Heart left ventricle (tissue), 16 donors: ENCODE measurements at regions not wholly inside any gene's neighbourhood (a gene's known extent, or its start where the extent isn't known, plus 50 kb on each side); places are given as distances from the start of the nearest gene placed in this dataset.

ENCODE experiments used
- ATAC-seq, 4 donors: fragments of 200-7000 bp; cut with Tn5 transposase; one replicate each; pipeline ENCODE4 v1.9.1; 2020 to 2022; ENCODE audit warnings: moderate library complexity in 4 of 4, mild to moderate bottlenecking in 3 of 4, moderate number of reproducible peaks in 1 of 4
- DNase-seq, 5 donors: peaks; one replicate each; pipeline ENCODE4 v3.0.0-alpha.2; 2020
- H3K27ac ChIP-seq, 12 donors: fragments of 200-600 bp; sonication (generic) in 4 of 12; one replicate each; pipeline versions ENCODE4 v1.5.0 to v1.8.0; 2016 to 2022; ENCODE audit warnings: mild to moderate bottlenecking in 2 of 12
- H3K27me3 ChIP-seq, 9 donors: fragments of 200-600 bp; sonication (generic) in 2 of 9; one replicate each; pipeline versions ENCODE4 v1.5.1 to v1.8.0; 2016 to 2022; ENCODE audit warnings: mild to moderate bottlenecking in 3 of 9
- H3K36me3 ChIP-seq, 9 donors: fragments of 200-600 bp; sonication (generic) in 2 of 9; one replicate each; pipeline versions ENCODE4 v1.5.0 to v1.8.0; 2018 to 2022; ENCODE audit warnings: mild to moderate bottlenecking in 2 of 9
- H3K4me1 ChIP-seq, 12 donors: fragments of 200-600 bp; sonication (generic) in 4 of 12; one replicate each; pipeline versions ENCODE4 v1.5.0 to v1.8.0; 2016 to 2022; ENCODE audit warnings: mild to moderate bottlenecking in 3 of 12
- H3K4me3 ChIP-seq, 12 donors: fragments of 200-600 bp; sonication (generic) in 4 of 12; one replicate each; pipeline versions ENCODE4 v1.5.0 to v1.8.0; 2017 to 2022; ENCODE audit warnings: mild to moderate bottlenecking in 9 of 12, moderate library complexity in 4 of 12
- H3K9me3 ChIP-seq, 12 donors: fragments of 200-600 bp; sonication (generic) in 4 of 12; one replicate each; pipeline versions ENCODE4 v1.5.0 to v1.8.0; 2016 to 2022; ENCODE audit warnings: mild to moderate bottlenecking in 1 of 12
- CTCF ChIP-seq, 12 donors: fragments of 200-600 bp; sonication (generic) in 4 of 12; IDR thresholded peaks; one replicate each; pipeline versions ENCODE4 v1.5.0 to v1.8.0; 2018 to 2022; ENCODE audit warnings: antibody characterized with exemption in 12 of 12, mild to moderate bottlenecking in 5 of 12
- POLR2A ChIP-seq, 2 donors: fragments of 450-650 bp; IDR thresholded peaks; one replicate each; pipeline ENCODE4 v1.6.1; 2017; ENCODE audit warnings: antibody characterized with exemption in 2 of 2, mild to moderate bottlenecking in 2 of 2, moderate library complexity in 2 of 2
- WGBS, 4 donors: extraction: QIAGEN DNeasy Blood & Tissue Kit in 2 of 4; methylation state at CpG; one replicate each; pipeline versions ENCODE4 v1.1.5 to v1.1.7; 2013 to 2018; 5-methylcytosine and 5-hydroxymethylcytosine counted together
- intact Hi-C, 10 donors: fragments of 100-400 bp; cut with DNase I; formaldehyde crosslinking; loops; one replicate each; pipeline versions ENCODE4 v1.11.1 to v1.14.2; 2022
- donor health status: ischemic (EF 13 %, LVEDD 7.1; RV severe dilation, severe dysfunction).
- donor health status: healthy with polysubstance abuse.
- donor health status: DM: no; HTN: yes; CAD: no.
- donor health status: DM: no; HTN: no; CAD: no.
- donor health status: ischemic (EF 25% LVEDD 6.9; RV normal size, moderate dysfunction).
- donor health status: ischemic (EF 25% LVEDD 5.7; RV mildly dilated, moderate dysfunction).
- donor health status: healthy.
- donor health status: DM: yes; HTN: yes; CAD: no.
- donor health status: ischemic (EF 35%, LVEDD 5.7; RV mildly dilated, moderate dysfunction).
- donor health status: nonischemic (EF 11% LVEDD 7.7; RV severe dilation, severe dysfunction).
- donor health status: DM: yes; HTN: yes; CAD: no.
- donor health status: PGD.
- donor health status: ischemic (EF 29% LVEDD 5.4; RV normal size, mild dysfunction).
- donor health status: nonischemic (EF 23%, LVEDD 6.1; RV moderate dilation, normal function).

- ATAC-seq (no peak), DNase-seq (no peak)
- no peak overlapping the region for H3K4me3 ChIP-seq
- no peaks in the 10 kb centered on the region for H3K27me3 ChIP-seq
- TF ChIP-seq POLR2A (IDR thresholded peaks at IDR 0.05) (no peak), CTCF (IDR thresholded peaks at IDR 0.05) (no peak)
- intact Hi-C loops: no loop called here
- no peaks in the 10 kb centered on the region for H3K9me3 ChIP-seq
- H3K36me3 ChIP-seq: no peaks in the 10 kb centered on the region
- 92 to 95% (median 94%) methylated on average over 4 of the region's 4 CpGs for WGBS, 4 donors
- no peak overlapping the region for H3K27ac ChIP-seq
- H3K4me1 ChIP-seq: no peaks in the 10 kb centered on the region
Measured at GRCh38 chr10:20396701-20397100, 500.4 kb downstream of the NEBL start.

DNA sequence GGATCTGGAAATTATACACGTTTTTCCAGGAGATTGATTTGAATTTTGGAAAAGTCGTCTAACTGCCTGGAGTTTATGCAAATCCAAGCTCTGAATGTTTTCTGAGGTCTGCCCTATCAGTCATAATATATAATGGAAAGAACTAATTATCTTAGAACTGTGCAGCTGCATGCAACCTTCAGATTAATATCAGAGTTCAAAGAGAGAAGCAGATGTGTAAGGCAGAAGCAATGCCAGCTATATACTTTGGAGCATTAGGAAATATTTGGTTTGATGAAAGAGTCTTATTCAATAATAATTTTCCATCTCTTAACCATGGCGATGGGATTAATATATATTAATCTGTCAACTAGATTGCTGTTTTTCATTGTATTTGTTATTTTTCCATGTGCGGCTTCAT is 500.9 kb downstream of the NEBL start:
- 90 to 95% (median 93%) methylated on average over 4 of the region's 4 CpGs for WGBS, 4 donors
- Histone ChIP-seq H3K9me3 (no peaks in the 10 kb centered on the region), H3K27me3 (no peaks in the 10 kb centered on the region), H3K4me1 (no peaks in the 10 kb centered on the region), H3K36me3 (no peaks in the 10 kb centered on the region), H3K4me3 (no peak overlapping the region), H3K27ac (no peak overlapping the region)
- DNase-seq (no peak), ATAC-seq (no peak)
- no peak for TF ChIP-seq CTCF (IDR thresholded peaks at IDR 0.05)
- no peak for TF ChIP-seq POLR2A (IDR thresholded peaks at IDR 0.05)
- intact Hi-C loops: no loop called here

DNA sequence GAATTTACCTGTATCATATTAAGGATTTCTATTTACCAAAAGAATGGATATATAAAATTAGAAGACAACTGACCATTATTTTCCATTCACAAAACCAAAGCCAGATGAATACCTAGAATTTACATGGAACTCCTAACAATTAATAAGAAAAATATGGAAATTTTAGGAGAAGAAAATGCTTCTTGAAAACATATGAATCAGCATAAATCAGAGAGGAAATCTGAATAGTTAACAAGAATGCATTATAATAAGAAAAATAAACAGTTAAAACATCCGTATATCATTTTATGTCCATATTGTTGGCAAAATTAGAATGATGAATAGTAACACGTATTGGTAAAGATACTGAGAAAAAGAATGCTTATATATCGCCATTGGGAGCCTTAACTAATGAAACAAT is 505.5 kb downstream of the NEBL start:
- H3K4me3 ChIP-seq: no peak overlapping the region
- H3K27ac ChIP-seq: no peak overlapping the region
- H3K4me1 ChIP-seq: no peaks in the 10 kb centered on the region
- H3K36me3 ChIP-seq: no peaks in the 10 kb centered on the region
- ATAC-seq (no peak), DNase-seq (no peak)
- intact Hi-C loops: no loop called here
- H3K27me3 ChIP-seq: no peaks in the 10 kb centered on the region
- TF ChIP-seq POLR2A (IDR thresholded peaks at IDR 0.05) (no peak), CTCF (IDR thresholded peaks at IDR 0.05) (no peak)
- no peaks in the 10 kb centered on the region for H3K9me3 ChIP-seq
- WGBS, 4 donors: 94 to 96% (median 95%) methylated on average over 3 of the region's 3 CpGs

GRCh38 chr10:20381761-20382160 is 515.4 kb downstream of the NEBL start:
- Histone ChIP-seq H3K9me3 (peaks cover 0 to 10% (median 0%) of the 10 kb centered on the region in 12 donors), H3K4me1 (no peaks in the 10 kb centered on the region), H3K4me3 (no peak overlapping the region), H3K36me3 (no peaks in the 10 kb centered on the region), H3K27ac (no peak overlapping the region), H3K27me3 (no peaks in the 10 kb centered on the region)
- ATAC-seq (no peak), DNase-seq (no peak)
- TF ChIP-seq CTCF (IDR thresholded peaks at IDR 0.05) (no peak), POLR2A (IDR thresholded peaks at IDR 0.05) (no peak)
- WGBS, 4 donors: 74 to 81% (median 77%) methylated on average over 3 of the region's 3 CpGs
- intact Hi-C loops: no loop called here
